T-helper 1 cell (primary cell): ENCODE measurements at regions not wholly inside any gene's neighbourhood (a gene's known extent, or its start where the extent isn't known, plus 50 kb on each side); places are given as distances from the start of the nearest gene placed in this dataset.
A peak's percentile ranks its signal among the peaks of the same experiment; 100 is the strongest.
"Not testable (repeated sequence)": the region's sequence is repeated elsewhere in the genome, so short reads cannot be mapped to it uniquely, and the experiment has no call there.

Experiments
- DNase-seq, 5 donors: peaks; one replicate each; pipeline ENCODE4 v3.0.0-alpha.2; 2012 to 2020

DNA sequence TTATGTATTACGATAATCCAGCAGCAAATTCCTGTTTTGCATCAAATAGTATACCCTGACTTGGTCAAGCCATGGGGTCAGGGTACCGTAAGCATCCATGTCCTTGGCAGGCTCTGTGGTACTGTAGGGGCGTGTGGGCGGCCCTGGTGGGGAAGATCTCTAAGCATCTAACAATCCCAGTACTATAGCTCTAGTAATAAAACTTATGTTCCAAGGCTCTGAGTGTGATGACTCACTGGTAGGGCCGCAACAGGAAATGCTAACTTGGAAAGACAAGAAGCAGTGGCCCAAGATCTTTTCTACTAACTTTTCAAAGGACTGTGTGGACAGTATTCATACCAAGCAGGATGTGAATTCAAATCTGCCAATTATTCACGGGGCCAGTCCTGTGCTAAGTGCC lies 63.8 kb downstream of the CLEC18A start:
- DNase-seq = not testable (repeated sequence)

DNA sequence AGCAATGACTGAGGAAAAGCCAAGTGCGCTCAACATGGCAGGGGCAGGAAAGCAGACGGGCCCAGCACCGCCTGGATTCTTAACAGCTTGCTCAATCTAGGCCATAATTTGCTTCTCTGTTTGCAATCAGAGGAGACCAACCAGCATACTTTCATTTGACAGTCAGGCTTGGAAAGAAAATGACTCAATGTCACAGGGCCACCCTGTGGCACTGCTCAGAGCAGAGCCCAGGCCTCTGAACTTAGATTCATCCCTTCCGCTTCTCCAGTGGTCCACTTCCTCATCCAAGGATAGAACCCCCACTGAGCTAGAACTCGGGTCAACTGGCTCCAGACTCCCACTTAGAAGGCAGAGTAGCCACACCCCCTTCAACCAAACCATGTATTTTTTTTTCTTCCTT lies 65.6 kb downstream of the CLEC18A start:
- DNase-seq = not testable (repeated sequence)

DNA sequence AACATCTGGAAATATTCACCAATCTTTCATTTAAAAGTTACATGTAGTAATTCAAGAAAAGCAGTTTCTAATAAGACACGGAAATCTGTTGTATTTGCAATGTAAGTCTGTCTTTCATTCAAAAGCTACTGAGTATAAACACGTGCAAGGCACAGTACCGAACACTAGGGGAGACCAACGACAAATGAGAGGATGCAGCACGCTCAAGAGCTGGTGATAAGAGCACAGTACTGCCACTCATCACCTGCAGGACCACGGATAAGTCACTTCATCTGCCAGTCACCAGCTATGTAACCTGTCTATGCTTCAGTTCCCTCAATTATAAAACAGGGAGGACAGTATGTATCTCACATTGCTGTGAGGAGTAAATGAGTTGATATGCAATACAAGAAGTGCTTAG lies 67.1 kb downstream of the CLEC18A start:
- peak in 4 of 5 donors; percentile 15 to 50 (median 27) for DNase-seq

DNA sequence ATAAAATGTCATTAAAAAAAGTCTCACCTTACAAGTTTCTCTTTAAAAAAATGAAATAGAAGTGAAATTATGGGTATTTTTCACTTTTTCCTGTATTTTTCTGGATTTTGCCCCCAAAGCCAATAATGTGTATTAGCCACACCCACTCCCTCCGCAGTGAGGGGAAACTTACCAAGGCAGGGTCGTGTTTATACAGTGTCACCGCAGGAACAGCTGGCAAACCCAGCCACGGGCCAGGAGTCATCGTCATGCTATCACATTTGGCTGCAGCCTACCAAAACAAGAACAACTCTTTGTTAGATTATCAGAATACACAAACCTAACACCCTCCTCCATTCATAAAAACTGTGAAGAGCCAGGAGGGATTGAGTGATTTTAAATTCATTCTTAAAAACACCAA lies 72.1 kb downstream of the CLEC18A start:
- not testable (repeated sequence) for DNase-seq

DNA sequence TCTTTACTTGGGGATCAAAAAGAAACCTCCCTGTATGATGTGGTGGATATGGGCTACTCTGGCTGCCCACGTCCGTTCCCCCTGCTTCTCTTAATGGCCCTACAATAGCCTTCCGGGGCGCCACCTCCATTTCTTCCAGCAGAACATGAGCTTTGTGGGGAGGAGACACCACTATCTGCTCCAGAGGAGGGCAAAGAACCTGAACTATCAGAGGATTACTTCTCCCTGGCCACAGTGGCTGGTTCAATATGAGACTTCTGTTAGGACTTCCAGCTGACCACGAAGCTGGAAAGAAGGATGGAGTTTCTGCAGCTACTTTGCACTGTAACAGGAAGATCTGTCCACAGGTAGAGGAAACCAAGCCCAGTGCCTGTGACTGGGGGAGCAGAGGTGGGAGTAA lies 72.8 kb downstream of the CLEC18A start:
- DNase-seq = not testable (repeated sequence)

DNA sequence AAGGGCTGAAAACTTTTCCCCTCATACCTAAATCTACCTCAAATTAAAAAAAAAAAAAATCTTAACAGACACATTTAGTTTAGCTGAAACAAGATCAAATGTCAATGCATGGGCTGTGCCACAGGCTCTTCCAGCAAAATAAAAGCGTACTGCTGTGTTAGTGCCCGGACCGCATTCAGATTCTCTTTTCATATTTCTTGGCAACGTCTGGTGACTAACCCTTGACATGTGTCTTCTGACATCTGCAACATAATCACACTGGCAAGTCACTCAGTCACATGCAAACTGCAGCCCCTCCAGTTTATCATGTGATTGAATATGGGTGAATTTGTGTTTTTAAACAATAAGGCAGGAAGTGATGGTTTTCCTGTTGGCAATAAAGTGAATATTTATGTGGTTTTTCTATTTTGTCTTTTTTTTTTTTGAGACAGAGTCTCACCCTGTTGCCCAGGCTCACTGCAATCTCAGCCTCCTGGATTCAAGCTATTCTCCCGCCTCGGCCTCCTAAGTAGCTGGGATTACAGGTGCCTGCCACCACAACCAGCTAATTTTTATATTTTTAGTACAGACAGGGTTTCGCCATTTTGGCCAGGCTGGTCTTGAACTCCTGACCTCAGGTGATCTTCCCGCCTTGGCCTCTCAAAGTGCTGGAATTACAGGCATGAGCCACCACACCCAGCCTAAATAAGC lies 75.2 kb downstream of the CLEC18A start:
- DNase-seq = peak in 4 of 5 donors; percentile 39 to 58 (median 49)

DNA sequence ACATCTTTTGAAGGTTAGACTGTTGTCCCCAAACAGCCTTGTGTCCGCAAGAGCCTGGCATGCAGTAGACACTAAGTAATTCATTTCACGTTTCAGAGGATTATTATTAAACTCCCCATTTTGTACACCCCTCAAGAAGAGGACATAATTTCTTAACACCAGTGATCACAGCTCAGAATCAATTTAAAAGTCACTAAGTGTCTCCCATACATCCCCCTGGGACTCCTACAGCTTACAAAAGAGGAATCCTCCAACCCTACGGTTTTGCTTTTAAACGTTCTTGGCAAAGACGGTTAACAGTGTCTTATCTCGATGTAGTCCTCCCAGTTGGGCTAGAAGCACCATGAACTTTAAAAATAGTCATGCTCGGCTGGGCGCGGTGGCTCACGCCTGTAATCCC lies 81.2 kb upstream of the PDPR start:
- not testable (repeated sequence) for DNase-seq

DNA sequence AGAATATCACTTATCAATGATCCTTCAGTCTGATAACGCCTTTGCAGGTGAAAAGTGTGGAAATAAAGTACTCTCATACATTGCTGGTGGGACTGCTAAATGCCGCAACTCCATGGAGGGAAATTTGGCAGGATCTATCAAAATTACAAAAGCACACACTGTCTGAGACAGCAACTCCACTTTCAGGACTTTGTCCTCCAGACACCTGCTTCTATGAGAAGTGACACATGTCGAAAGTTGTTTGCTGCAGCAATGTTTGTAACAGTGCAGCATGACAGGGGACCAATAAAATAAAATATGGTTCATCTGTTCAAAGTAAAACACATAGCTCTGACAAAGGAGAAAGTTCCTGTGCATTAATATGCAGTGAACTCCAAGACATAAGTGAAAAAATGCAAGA lies 76.2 kb upstream of the PDPR start:
- DNase-seq = not testable (repeated sequence)

DNA sequence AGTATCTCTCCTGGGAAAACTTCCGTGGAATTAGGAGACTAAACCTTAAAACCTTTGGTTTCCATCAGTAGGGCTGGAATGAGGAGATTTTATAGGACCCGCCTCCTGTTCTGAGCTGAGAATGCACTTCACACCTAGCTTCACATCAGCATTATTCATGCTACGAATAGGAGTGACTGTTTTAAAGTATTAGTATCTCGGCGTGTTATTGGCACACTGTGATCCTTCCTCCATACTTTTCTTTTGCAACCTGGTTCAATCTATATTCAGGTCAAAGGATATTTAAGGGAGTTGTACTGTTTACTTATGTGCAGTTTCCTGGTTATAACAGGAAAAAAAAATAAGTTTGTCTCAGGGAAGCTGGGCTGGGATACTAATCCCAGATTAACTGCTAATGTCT lies 73.6 kb upstream of the PDPR start:
- not testable (repeated sequence) for DNase-seq

DNA sequence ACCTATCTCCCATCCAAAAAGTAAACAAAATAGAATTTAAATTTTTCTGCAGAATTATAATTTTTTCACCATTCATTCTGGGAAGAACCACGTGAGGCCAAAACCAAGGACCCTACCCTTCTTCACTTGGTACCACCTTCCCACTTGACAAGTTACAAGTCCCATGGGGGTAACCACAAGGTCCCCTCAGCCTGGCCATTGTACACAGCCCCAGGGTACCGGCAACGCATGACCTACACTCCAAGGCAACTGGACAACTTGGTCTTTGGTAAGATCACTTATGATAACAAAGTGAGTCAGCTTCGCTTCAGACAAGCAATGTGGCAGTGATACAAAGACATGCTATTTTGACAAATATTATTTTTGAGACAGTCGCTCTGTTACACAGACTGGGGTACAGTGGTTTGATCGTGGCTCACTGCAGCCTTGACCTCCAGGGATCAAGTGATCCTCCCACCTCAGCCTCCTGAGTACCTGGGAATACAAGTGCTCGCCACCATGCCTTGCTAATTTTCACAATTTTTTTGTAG lies 70.5 kb upstream of the PDPR start:
- not testable (repeated sequence) for DNase-seq

DNA sequence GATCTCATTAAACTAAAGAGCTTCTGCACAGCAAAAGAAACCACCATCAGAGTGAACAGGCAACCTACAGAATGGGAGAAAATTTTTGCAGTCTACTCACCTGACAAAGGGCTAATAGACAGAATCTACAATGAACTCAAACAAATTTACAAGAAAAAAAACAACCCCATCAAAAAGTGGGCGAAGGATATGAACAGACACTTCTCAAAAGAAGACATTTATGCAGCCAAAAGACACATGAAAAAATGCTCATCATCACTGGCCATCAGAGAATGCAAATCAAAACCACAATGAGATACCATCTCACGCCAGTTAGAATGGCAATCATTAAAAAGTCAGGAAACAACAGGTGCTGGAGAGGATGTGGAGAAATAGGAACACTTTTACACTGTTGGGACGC lies 67.6 kb upstream of the PDPR start:
- DNase-seq = not testable (repeated sequence)

DNA sequence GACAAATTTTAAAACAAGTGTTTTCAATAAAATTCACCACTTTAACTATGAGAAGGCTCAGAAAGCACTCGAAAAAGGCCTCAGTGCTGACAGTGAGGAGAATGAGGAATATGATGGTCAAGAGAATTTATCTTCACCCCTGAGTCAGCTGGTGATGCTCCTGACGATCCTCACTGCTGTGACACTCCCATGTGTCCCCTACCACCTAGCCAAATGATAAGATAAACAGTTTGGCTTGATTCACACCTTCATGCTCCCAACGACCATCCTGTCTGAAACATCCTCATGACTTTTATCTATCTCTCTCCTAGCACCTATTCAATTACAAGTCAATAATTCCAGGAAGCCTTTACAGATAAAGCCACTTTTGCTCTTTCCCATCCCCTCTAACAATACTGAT lies 66.0 kb upstream of the PDPR start:
- not testable (repeated sequence) for DNase-seq

DNA sequence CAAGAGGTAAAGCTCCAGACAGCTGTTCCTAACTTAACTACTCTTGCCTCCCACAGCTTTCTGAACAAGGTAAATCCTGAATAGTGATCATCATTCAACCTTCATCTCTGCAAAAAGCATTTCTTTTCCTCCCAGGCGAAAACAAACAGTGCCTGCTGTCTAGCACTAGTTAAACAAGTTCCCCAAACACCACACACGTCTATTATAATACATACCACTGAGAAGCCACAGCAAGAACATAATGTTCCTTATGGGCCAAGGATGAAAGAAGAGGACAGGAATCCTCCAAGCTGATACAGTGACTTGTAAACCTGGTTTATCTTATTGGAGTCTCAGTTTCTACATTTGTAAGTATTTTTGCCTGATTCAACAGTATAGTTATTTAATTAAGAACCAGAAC lies 56.1 kb upstream of the PDPR start:
- not testable (repeated sequence) for DNase-seq

DNA sequence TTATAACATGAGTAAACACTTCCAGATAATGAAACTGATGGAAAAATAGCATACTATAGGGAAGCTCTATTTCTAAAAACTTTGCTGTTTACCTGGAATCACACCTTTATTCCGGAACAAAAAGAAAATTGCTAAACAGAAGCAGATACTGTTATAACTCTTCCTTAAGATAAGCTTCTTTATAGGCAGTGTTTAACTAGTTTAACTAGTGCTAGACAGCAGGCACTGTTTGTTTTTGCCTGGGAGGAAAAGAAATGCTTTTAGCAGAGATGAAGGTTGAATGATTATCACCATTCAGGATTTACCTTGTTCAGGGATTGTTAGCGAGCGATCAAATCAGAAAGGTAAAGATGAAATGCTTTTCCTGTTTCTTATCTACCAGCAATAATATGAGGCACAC lies 54.7 kb upstream of the PDPR start:
- DNase-seq = not testable (repeated sequence)

DNA sequence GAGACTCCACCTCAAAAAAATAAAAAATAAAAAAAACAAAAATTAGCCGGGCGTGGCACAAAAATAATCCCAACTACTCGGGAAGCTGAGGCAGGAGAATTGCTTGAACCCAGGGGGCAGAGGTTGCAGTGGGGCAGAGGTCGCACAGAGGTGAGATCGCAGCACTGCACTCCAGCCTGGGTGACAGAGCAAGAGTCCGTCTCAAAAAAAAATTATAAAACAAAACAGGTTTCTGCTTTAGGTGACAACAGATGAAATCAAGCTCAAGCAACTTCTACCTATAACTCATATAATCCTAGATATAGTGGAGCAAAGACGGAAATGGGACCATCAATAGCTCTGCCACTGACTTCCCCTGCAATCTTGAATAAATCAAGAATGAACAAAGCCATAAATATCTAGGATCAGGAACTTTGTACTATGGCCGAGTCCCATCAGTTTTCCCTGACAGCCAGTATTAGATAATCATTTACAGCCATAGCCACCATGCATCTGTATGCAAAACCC lies 53.6 kb upstream of the PDPR start:
- not testable (repeated sequence) for DNase-seq

DNA sequence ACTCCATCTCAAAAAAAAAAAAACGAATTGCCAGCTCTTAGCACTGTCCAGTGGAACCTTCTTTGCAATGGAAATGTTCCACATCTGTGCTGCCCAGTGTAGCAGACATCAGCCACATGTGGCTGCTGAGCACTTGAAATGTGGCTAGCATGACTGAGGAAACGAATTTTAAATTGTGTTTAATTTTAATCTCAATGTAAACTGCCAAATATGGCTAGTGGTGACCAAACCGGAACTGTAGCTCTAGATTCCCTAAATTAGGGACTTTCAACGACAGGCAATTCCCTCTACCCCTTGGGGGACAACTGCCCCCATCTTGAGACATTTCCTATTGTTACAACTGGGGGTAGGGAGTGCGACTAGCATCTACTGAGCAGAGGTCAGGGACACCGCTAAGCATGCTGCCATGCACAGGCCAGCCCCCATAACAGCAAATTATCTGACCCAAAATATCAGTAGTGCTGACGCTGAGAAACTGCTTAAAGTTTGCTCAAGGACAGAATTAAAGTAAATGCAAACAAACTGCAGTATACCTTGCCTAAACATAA lies 52.4 kb upstream of the PDPR start:
- DNase-seq = not testable (repeated sequence)

DNA sequence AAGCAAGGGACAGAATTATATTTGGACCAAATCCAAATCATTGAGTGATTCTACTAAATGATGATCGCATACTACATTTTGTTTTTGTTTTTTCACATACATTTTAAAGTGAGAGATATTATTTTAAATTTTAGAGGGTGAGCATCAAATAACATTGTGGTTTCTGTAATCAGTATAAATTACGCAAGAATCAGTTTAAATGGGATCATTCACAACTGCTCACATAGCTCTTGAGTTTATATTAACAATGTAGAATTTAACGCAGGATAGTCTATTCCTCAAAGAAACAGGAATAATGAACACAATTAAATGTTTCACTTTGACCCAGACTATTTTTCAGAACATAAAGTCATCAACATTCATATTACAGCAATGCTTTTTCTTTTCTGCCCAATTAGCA lies 51.2 kb upstream of the PDPR start:
- DNase-seq = not testable (repeated sequence)
